ENCODE measurements at regions not wholly inside any gene's neighbourhood (a gene's known extent, or its start where the extent isn't known, plus 50 kb on each side); places are given as distances from the start of the nearest gene placed in this dataset.

- TF ChIP-seq ZNF274 (IDR thresholded peaks at IDR 0.05; ENCODE audit: low read depth, low read length) (no peak), SUZ12 (IDR thresholded peaks at IDR 0.05; ENCODE audit: extremely low read depth, insufficient read depth, insufficient read length) (no peak), YY1 (IDR thresholded peaks at IDR 0.05; ENCODE audit: insufficient read depth, insufficient read length) (no peak)
These were observed 120.3 kb downstream of the ZBTB18 start for GRCh38 chr1:244171241-244171985.

Data from NT2/D1 (cell line).